Pancreas (tissue), 10 donors: ENCODE measurements at regions not wholly inside any gene's neighbourhood (a gene's known extent, or its start where the extent isn't known, plus 50 kb on each side); places are given as distances from the start of the nearest gene placed in this dataset.

Experiments
- ATAC-seq, 4 donors: fragments of 200-7000 bp; cut with Tn5 transposase; one replicate each; pipeline versions ENCODE4 v1.8.0 to v1.9.1; 2020; ENCODE audit warnings: mild to moderate bottlenecking in 4 of 4, moderate library complexity in 4 of 4
- DNase-seq, 6 donors: peaks; one replicate each; pipeline ENCODE4 v3.0.0-alpha.2; 2020
- FAIRE-seq: peaks from 2 replicates; lab custom pipeline; 2012; peaks lifted over from hg19 to GRCh38; lab: Jason Lieb, UNC
- H3K27ac ChIP-seq, 4 donors: fragments of 200-600 bp; sonication (generic); 1 replicate in 3 of 4; 2 replicates in 1 of 4; pipeline versions ENCODE4 v1.5.0 to v1.8.0; 2020
- H3K27me3 ChIP-seq, 4 donors: fragments of 200-600 bp; one replicate each; pipeline ENCODE4 v1.8.0; 2021
- H3K36me3 ChIP-seq, 3 donors: fragments of 200-600 bp; sonication (generic) in 1 of 3; one replicate each; pipeline versions ENCODE4 v1.5.0 to v1.8.0; 2020 to 2021
- H3K4me1 ChIP-seq, 3 donors: fragments of 200-600 bp; one replicate each; pipeline ENCODE4 v1.8.0; 2021
- H3K4me3 ChIP-seq, 4 donors: fragments of 200-600 bp; sonication (generic) in 2 of 4; one replicate each; pipeline versions ENCODE4 v1.5.0 to v1.8.0; 2020 to 2021
- H3K9me3 ChIP-seq, 4 donors: fragments of 200-600 bp; one replicate each; pipeline ENCODE4 v1.8.0; 2021
- CTCF ChIP-seq, 4 donors: fragments of 200-600 bp; sonication (generic) in 3 of 4; IDR thresholded peaks; one replicate each; pipeline versions ENCODE4 v1.5.0 to v1.8.0; 2021; ENCODE audit warnings: antibody characterized with exemption in 4 of 4
- WGBS, 2 donors: extraction: QIAGEN DNeasy Blood & Tissue Kit; methylation state at CpG; one replicate each; pipeline ENCODE4 v1.1.7; 2013; 5-methylcytosine and 5-hydroxymethylcytosine counted together
- intact Hi-C, 3 donors: fragments of 100-400 bp; cut with DNase I; formaldehyde crosslinking; loops; one replicate each; pipeline versions ENCODE4 v1.11.1 to v1.14.2; 2022
- donor health status: healthy with polysubstance abuse.
- donor health status: DM: no; HTN: no; CAD: no; lungs with moderate emphysema.
- donor health status: DM: no; HTN: no; CAD: no.
- donor health status: control.
- donor health status: control.
- donor health status: Bipolar disorder and iron deficiency.
- donor health status: DM: yes; HTN: yes; CAD: no.
- donor health status: DM: no; HTN: no; CAD: no.
- donor health status: DM: no; HTN: no; CAD: no.
- donor health status: DM: yes; HTN: yes; CAD: no.

GRCh38 chr17:83196024-83196365 lies 116.6 kb downstream of the METRNL start:
- H3K27ac ChIP-seq, result no peak overlapping the region
- ATAC-seq (no peak), DNase-seq (no peak), FAIRE-seq (no peak)
- no peaks in the 10 kb centered on the region for H3K9me3 ChIP-seq
- no peak for TF ChIP-seq CTCF (IDR thresholded peaks at IDR 0.05)
- intact Hi-C loops, result no loop called here
- H3K36me3 ChIP-seq, result no peaks in the 10 kb centered on the region
- H3K4me3 ChIP-seq, result no peak overlapping the region
- 62 to 65% methylated on average over 9 of the region's 9 CpGs for WGBS, 2 donors
- no peaks in the 10 kb centered on the region for H3K4me1 ChIP-seq
- no peaks in the 10 kb centered on the region for H3K27me3 ChIP-seq

- intact Hi-C loops, result no loop called here
- no peaks in the 10 kb centered on the region for H3K36me3 ChIP-seq
- 84 to 92% methylated on average over 10 of the region's 10 CpGs for WGBS, 2 donors
- no peaks in the 10 kb centered on the region for H3K27me3 ChIP-seq
- no peak for TF ChIP-seq CTCF (IDR thresholded peaks at IDR 0.05)
- DNase-seq, result peak in 2 of 6 donors; percentile 29 to 39
- H3K27ac ChIP-seq, result no peak overlapping the region
- H3K4me1 ChIP-seq, result no peaks in the 10 kb centered on the region
- ATAC-seq, result no peak
- H3K9me3 ChIP-seq, result no peaks in the 10 kb centered on the region
- H3K4me3 ChIP-seq, result no peak overlapping the region
- no peak for FAIRE-seq
Observed at GRCh38 chr17:83196366-83196765, 117.0 kb downstream of the METRNL start.

- FAIRE-seq, result no peak
Observed at GRCh38 chr17:83196973-83197880, 117.8 kb downstream of the METRNL start.

GRCh38 chr17:83198366-83199341 lies 119.2 kb downstream of the METRNL start:
- Histone ChIP-seq H3K4me1 (no peaks in the 10 kb centered on the region), H3K36me3 (no peaks in the 10 kb centered on the region), H3K4me3 (no peak overlapping the region), H3K27me3 (no peaks in the 10 kb centered on the region), H3K9me3 (no peaks in the 10 kb centered on the region), H3K27ac (peak overlapping the region in 2 of 4 donors; percentile 71 to 73)
- no peak for FAIRE-seq
- DNase-seq, result peak in 2 of 6 donors; percentile 36 to 52
- TF ChIP-seq CTCF (IDR thresholded peaks at IDR 0.05), result no peak
- intact Hi-C loops, result no loop called here
- no peak for ATAC-seq
- WGBS, 2 donors, result 79 to 88% methylated on average over 27 of the region's 27 CpGs

More at GRCh38 chr17:83196973-83197880, 117.8 kb downstream of the METRNL start:
- TF ChIP-seq CTCF (IDR thresholded peaks at IDR 0.05), result no peak
- intact Hi-C loops, result no loop called here
- no peaks in the 10 kb centered on the region for H3K9me3 ChIP-seq
- no peak overlapping the region for H3K27ac ChIP-seq
- H3K27me3 ChIP-seq, result no peaks in the 10 kb centered on the region
- ATAC-seq (no peak), DNase-seq (peak in 2 of 6 donors; percentile 26 to 41)
- no peak overlapping the region for H3K4me3 ChIP-seq
- WGBS, 2 donors, result 77 to 88% methylated on average over 24 of the region's 24 CpGs
- no peaks in the 10 kb centered on the region for H3K4me1 ChIP-seq
- no peaks in the 10 kb centered on the region for H3K36me3 ChIP-seq
